ENCODE measurements at regions not wholly inside any gene's neighbourhood (a gene's known extent, or its start where the extent isn't known, plus 50 kb on each side); places are given as distances from the start of the nearest gene placed in this dataset.
"Not testable (repeated sequence)": the region's sequence is repeated elsewhere in the genome, so short reads cannot be mapped to it uniquely, and the experiment has no call there.

DNA sequence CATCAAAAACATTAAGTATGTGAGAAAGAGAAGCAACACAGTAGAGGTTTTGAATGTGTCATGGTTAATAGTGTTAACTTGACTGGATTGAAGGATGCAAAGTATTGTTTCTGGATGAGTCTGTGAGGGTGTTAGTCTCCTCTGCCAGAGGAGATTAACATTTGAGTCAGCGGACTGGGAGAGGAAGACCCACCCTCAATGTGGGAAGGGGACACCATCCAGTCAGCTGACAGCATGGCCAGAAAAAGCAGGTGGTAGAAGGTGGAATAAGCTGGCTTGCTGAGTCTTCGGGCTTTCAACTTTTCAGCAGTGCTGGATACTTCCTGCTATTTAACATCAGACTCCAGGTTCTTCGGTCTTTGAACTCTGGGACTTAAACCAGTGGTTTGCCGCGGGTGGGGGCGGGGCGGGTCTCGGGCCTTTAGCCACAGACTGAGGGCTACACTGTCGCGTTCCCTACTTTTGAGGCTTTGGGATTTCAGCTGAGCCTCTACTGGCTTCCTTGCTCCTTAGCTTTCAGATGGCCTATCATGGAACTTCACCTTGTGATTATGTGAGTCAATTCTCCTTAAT lies 309.9 kb upstream of the ST8SIA4 start:
- no peak overlapping the region for H3K27ac ChIP-seq
- DNase-seq (no peak), ATAC-seq (no peak)
- H3K9me3 ChIP-seq = no peaks in the 10 kb centered on the region
- H3K27me3 ChIP-seq = no peaks in the 10 kb centered on the region
- TF ChIP-seq, protein P1, sequence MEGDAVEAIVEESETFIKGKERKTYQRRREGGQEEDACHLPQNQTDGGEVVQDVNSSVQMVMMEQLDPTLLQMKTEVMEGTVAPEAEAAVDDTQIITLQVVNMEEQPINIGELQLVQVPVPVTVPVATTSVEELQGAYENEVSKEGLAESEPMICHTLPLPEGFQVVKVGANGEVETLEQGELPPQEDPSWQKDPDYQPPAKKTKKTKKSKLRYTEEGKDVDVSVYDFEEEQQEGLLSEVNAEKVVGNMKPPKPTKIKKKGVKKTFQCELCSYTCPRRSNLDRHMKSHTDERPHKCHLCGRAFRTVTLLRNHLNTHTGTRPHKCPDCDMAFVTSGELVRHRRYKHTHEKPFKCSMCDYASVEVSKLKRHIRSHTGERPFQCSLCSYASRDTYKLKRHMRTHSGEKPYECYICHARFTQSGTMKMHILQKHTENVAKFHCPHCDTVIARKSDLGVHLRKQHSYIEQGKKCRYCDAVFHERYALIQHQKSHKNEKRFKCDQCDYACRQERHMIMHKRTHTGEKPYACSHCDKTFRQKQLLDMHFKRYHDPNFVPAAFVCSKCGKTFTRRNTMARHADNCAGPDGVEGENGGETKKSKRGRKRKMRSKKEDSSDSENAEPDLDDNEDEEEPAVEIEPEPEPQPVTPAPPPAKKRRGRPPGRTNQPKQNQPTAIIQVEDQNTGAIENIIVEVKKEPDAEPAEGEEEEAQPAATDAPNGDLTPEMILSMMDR (IDR thresholded peaks at IDR 0.05) = no peak
- intact Hi-C loops (cut with DNase I) = no loop called here
- H3K36me3 ChIP-seq = no peaks in the 10 kb centered on the region
- H3K4me1 ChIP-seq = no peaks in the 10 kb centered on the region
- H3K4me3 ChIP-seq = no peak overlapping the region

GRCh38 chr5:101206534-101206933 lies 303.5 kb upstream of the ST8SIA4 start:
- ATAC-seq (no peak), DNase-seq (no peak)
- no peak overlapping the region for H3K27ac ChIP-seq
- no peaks in the 10 kb centered on the region for H3K9me3 ChIP-seq
- H3K4me1 ChIP-seq = no peaks in the 10 kb centered on the region
- TF ChIP-seq, protein P1 (IDR thresholded peaks at IDR 0.05) = no peak
- H3K4me3 ChIP-seq = no peak overlapping the region
- H3K36me3 ChIP-seq = no peaks in the 10 kb centered on the region
- H3K27me3 ChIP-seq = no peaks in the 10 kb centered on the region
- intact Hi-C loops (cut with DNase I) = no loop called here

GRCh38 chr5:101205065-101205464 lies 302.0 kb upstream of the ST8SIA4 start:
- intact Hi-C loops (cut with DNase I); H3K27me3 ChIP-seq; H3K4me3 ChIP-seq; H3K9me3 ChIP-seq; H3K4me1 ChIP-seq; H3K36me3 ChIP-seq; H3K27ac ChIP-seq; ATAC-seq: not testable (repeated sequence)
- DNase-seq = peak; percentile 28

DNA sequence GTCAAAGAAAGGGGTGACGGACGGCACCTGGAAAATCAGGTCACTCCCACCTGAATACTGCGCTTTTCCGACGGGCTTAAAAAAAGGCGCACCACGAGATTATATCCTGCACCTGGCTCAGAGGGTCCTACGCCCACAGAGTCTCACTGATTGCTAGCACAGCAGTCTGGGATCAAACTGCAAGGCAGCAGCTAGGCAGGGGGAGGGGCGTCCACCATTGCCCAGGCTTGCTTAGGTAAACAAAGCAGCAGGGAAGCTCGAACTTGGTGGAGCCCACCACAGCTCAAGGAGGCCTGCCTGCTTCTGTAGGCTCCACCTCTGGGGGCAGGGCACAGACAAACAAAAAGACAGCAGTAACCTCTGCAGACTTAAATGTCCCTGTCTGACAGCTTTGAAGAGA lies 277.3 kb upstream of the ST8SIA4 start:
- H3K36me3 ChIP-seq; H3K9me3 ChIP-seq; ATAC-seq; DNase-seq; H3K27ac ChIP-seq; H3K27me3 ChIP-seq; H3K4me1 ChIP-seq; intact Hi-C loops (cut with DNase I); H3K4me3 ChIP-seq: not testable (repeated sequence)

DNA sequence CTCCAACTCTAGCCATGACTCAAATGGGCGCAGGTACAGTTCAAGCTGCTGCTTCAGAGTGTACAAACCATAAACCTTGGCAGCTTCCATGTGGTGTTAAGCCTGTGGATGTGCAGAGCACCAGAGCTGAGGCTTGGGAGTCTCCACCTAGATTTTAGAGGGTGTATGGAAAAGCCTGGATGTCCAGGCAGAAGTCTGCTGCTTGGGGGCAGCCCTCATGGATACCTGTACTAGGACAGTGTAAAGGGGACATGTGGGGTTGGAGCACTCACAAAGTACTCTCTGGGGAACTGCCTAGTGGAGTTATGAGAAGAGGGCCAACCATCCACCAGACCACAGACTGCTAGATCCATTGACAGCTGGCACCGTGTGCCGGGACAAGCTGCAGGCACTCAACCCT lies 273.5 kb upstream of the ST8SIA4 start:
- no peaks in the 10 kb centered on the region for H3K36me3 ChIP-seq
- no peak overlapping the region for H3K27ac ChIP-seq
- H3K4me3 ChIP-seq = no peak overlapping the region
- TF ChIP-seq, protein P1 (IDR thresholded peaks at IDR 0.05) = no peak
- ATAC-seq = no peak
- H3K9me3 ChIP-seq = no peaks in the 10 kb centered on the region
- H3K4me1 ChIP-seq = no peaks in the 10 kb centered on the region
- no peaks in the 10 kb centered on the region for H3K27me3 ChIP-seq
- no peak for DNase-seq
- intact Hi-C loops (cut with DNase I) = no loop called here

GRCh38 chr5:101174981-101175380 lies 271.9 kb upstream of the ST8SIA4 start:
- no peaks in the 10 kb centered on the region for H3K9me3 ChIP-seq
- H3K36me3 ChIP-seq = no peaks in the 10 kb centered on the region
- no peaks in the 10 kb centered on the region for H3K27me3 ChIP-seq
- H3K4me3 ChIP-seq = no peak overlapping the region
- TF ChIP-seq, protein P1 (IDR thresholded peaks at IDR 0.05) = no peak
- DNase-seq = no peak
- no peaks in the 10 kb centered on the region for H3K4me1 ChIP-seq
- ATAC-seq = no peak
- H3K27ac ChIP-seq = no peak overlapping the region
- intact Hi-C loops (cut with DNase I) = no loop called here

- H3K27ac ChIP-seq = no peak overlapping the region
- H3K4me3 ChIP-seq = no peak overlapping the region
- H3K27me3 ChIP-seq = no peaks in the 10 kb centered on the region
- no peaks in the 10 kb centered on the region for H3K36me3 ChIP-seq
- ATAC-seq (no peak), DNase-seq (no peak)
- TF ChIP-seq, protein P1 (IDR thresholded peaks at IDR 0.05) = no peak
- no peaks in the 10 kb centered on the region for H3K9me3 ChIP-seq
- intact Hi-C loops (cut with DNase I) = no loop called here
- no peaks in the 10 kb centered on the region for H3K4me1 ChIP-seq
Measured at GRCh38 chr5:101163088-101163487, 260.0 kb upstream of the ST8SIA4 start.
